Karpas-422 (cell line): ENCODE measurements at regions not wholly inside any gene's neighbourhood (a gene's known extent, or its start where the extent isn't known, plus 50 kb on each side); places are given as distances from the start of the nearest gene placed in this dataset.

Experiments
- DNase-seq: peaks from one replicate; pipeline ENCODE4 v3.0.0-alpha.2; 2015
- H2AFZ ChIP-seq: fragments of 200-600 bp; sonication (generic); 2 replicates; pipeline ENCODE4 v1.6.1; 2014; ENCODE audit warnings: antibody characterized with exemption, low read length, mixed read lengths
- H3K27ac ChIP-seq: fragments of 200-600 bp; sonication (generic); 2 replicates; pipeline ENCODE4 v1.5.1; 2014; ENCODE audit warnings: mild to moderate bottlenecking, low read length, moderate library complexity
- H3K27me3 ChIP-seq: fragments of 200-600 bp; sonication (generic); 2 replicates; pipeline ENCODE4 v1.6.1; 2014; ENCODE audit warnings: low read length, mixed read lengths
- H3K36me3 ChIP-seq: fragments of 200-600 bp; sonication (generic); 2 replicates; pipeline ENCODE4 v1.6.1; 2014; ENCODE audit warnings: low read length, mixed read lengths; ENCODE audit not compliant: insufficient read depth
- H3K4me1 ChIP-seq: fragments of 200-600 bp; sonication (generic); 2 replicates; pipeline ENCODE4 v1.6.1; 2014; ENCODE audit warnings: mild to moderate bottlenecking, low read length, mixed read lengths
- H3K4me2 ChIP-seq: fragments of 200-600 bp; sonication (generic); 2 replicates; pipeline ENCODE4 v1.6.1; 2014; ENCODE audit warnings: low read length, low read depth, mild to moderate bottlenecking; ENCODE audit not compliant: poor library complexity, severe bottlenecking
- H3K4me3 ChIP-seq: fragments of 200-600 bp; sonication (generic); 2 replicates; pipeline ENCODE4 v1.5.1; 2014; ENCODE audit warnings: mild to moderate bottlenecking, antibody characterized with exemption, low read length, mixed read lengths
- H3K79me2 ChIP-seq: fragments of 200-600 bp; sonication (generic); 2 replicates; pipeline ENCODE4 v1.6.1; 2014; ENCODE audit warnings: mild to moderate bottlenecking, low read length, mixed read lengths
- H3K9ac ChIP-seq: fragments of 200-600 bp; sonication (generic); 2 replicates; pipeline ENCODE4 v1.6.0; 2014; ENCODE audit warnings: low read length
- H3K9me2 ChIP-seq: fragments of 200-600 bp; sonication (generic), shearing (Covaris generic); replicated peaks from 2 replicates; pipeline ENCODE4 v1.6.0; 2014; ENCODE audit warnings: mild to moderate bottlenecking, low read length, moderate library complexity; ENCODE audit not compliant: insufficient read depth
- H3K9me3 ChIP-seq: fragments of 300-700, 200-600 bp; sonication (generic); 2 replicates; pipeline ENCODE4 v1.6.1; 2014; ENCODE audit warnings: low read length, mixed read lengths
- H4K20me1 ChIP-seq: fragments of 200-600 bp; sonication (generic); 2 replicates; pipeline ENCODE4 v1.6.1; 2014; ENCODE audit warnings: mild to moderate bottlenecking, antibody characterized with exemption, low read length, low read depth; ENCODE audit not compliant: insufficient read depth

GRCh38 chr6:131410785-131411184 lies 162.2 kb upstream of the ARG1 start:
- H3K9me2 ChIP-seq: no peaks in the 10 kb centered on the region
- no peak overlapping the region for H3K4me3 ChIP-seq

GRCh38 chr6:131412960-131413830 lies 159.8 kb upstream of the ARG1 start:
- Histone ChIP-seq H3K9ac (no peak overlapping the region), H3K27ac (no peak overlapping the region), H3K27me3 (no peaks in the 10 kb centered on the region), H3K36me3 (no peaks in the 10 kb centered on the region), H3K4me2 (no peak overlapping the region), H2AFZ (no peak overlapping the region), H3K4me3 (no peak overlapping the region), H3K79me2 (no peaks in the 10 kb centered on the region), H3K9me2 (no peaks in the 10 kb centered on the region), H3K9me3 (no peaks in the 10 kb centered on the region), H4K20me1 (no peaks in the 10 kb centered on the region), H3K4me1 (no peaks in the 10 kb centered on the region)
- no peak for DNase-seq

More at GRCh38 chr6:131410785-131411184, 162.2 kb upstream of the ARG1 start:
- H3K27ac ChIP-seq: no peak overlapping the region
- H3K4me1 ChIP-seq: no peaks in the 10 kb centered on the region
- no peak overlapping the region for H3K4me2 ChIP-seq
- no peak overlapping the region for H2AFZ ChIP-seq
- H3K27me3 ChIP-seq: no peaks in the 10 kb centered on the region
- no peaks in the 10 kb centered on the region for H3K79me2 ChIP-seq
- no peak for DNase-seq
- no peak overlapping the region for H3K9ac ChIP-seq
- H3K36me3 ChIP-seq: no peaks in the 10 kb centered on the region
- H4K20me1 ChIP-seq: no peaks in the 10 kb centered on the region
- H3K9me3 ChIP-seq: no peaks in the 10 kb centered on the region

GRCh38 chr6:131413831-131414191 lies 159.2 kb upstream of the ARG1 start:
- H3K27ac ChIP-seq: no peak overlapping the region

GRCh38 chr6:131414956-131415355 lies 158.1 kb upstream of the ARG1 start:
- H3K4me1 ChIP-seq: no peaks in the 10 kb centered on the region
- H3K9me3 ChIP-seq: no peaks in the 10 kb centered on the region
- no peak overlapping the region for H3K27ac ChIP-seq
- H3K4me3 ChIP-seq: no peak overlapping the region
- H3K9me2 ChIP-seq: no peaks in the 10 kb centered on the region
- no peak overlapping the region for H2AFZ ChIP-seq
- H3K79me2 ChIP-seq: no peaks in the 10 kb centered on the region
- H4K20me1 ChIP-seq: no peaks in the 10 kb centered on the region
- DNase-seq: no peak
- H3K9ac ChIP-seq: no peak overlapping the region
- H3K27me3 ChIP-seq: no peaks in the 10 kb centered on the region
- no peak overlapping the region for H3K4me2 ChIP-seq
- no peaks in the 10 kb centered on the region for H3K36me3 ChIP-seq

More at GRCh38 chr6:131413831-131414191, 159.2 kb upstream of the ARG1 start:
- no peak for DNase-seq
- no peaks in the 10 kb centered on the region for H3K9me3 ChIP-seq
- no peaks in the 10 kb centered on the region for H3K79me2 ChIP-seq
- no peaks in the 10 kb centered on the region for H3K4me1 ChIP-seq
- H3K4me3 ChIP-seq: no peak overlapping the region
- no peak overlapping the region for H3K4me2 ChIP-seq
- no peaks in the 10 kb centered on the region for H3K27me3 ChIP-seq
- no peak overlapping the region for H3K9ac ChIP-seq
- no peak overlapping the region for H2AFZ ChIP-seq
- no peaks in the 10 kb centered on the region for H3K36me3 ChIP-seq
- H3K9me2 ChIP-seq: no peaks in the 10 kb centered on the region
- no peaks in the 10 kb centered on the region for H4K20me1 ChIP-seq

GRCh38 chr6:131418441-131418840 lies 154.6 kb upstream of the ARG1 start:
- H4K20me1 ChIP-seq: no peaks in the 10 kb centered on the region
- DNase-seq: no peak
- no peak overlapping the region for H3K4me3 ChIP-seq
- no peaks in the 10 kb centered on the region for H3K36me3 ChIP-seq
- H2AFZ ChIP-seq: no peak overlapping the region
- H3K4me2 ChIP-seq: no peak overlapping the region
- no peaks in the 10 kb centered on the region for H3K9me2 ChIP-seq
- H3K27me3 ChIP-seq: no peaks in the 10 kb centered on the region
- no peak overlapping the region for H3K27ac ChIP-seq
- no peaks in the 10 kb centered on the region for H3K79me2 ChIP-seq
- H3K4me1 ChIP-seq: no peaks in the 10 kb centered on the region
- no peak overlapping the region for H3K9ac ChIP-seq
- no peaks in the 10 kb centered on the region for H3K9me3 ChIP-seq

- Histone ChIP-seq H3K9me3 (no peaks in the 10 kb centered on the region), H3K79me2 (no peaks in the 10 kb centered on the region), H4K20me1 (no peaks in the 10 kb centered on the region), H3K4me3 (no peak overlapping the region), H3K27ac (no peak overlapping the region), H3K9me2 (no peaks in the 10 kb centered on the region), H3K4me1 (no peaks in the 10 kb centered on the region), H3K36me3 (no peaks in the 10 kb centered on the region), H3K4me2 (no peak overlapping the region), H3K9ac (no peak overlapping the region), H2AFZ (no peak overlapping the region), H3K27me3 (no peaks in the 10 kb centered on the region)
- no peak for DNase-seq
Observed at GRCh38 chr6:131419702-131420101, 153.3 kb upstream of the ARG1 start.

GRCh38 chr6:131424016-131424415 lies 149.0 kb upstream of the ARG1 start:
- H3K27me3 ChIP-seq: 0 out of 2 replicates have a peak, but pooled peaks cover 2% of the 10 kb centered on the region
- H3K4me3 ChIP-seq: no peak overlapping the region
- H3K4me1 ChIP-seq: no peaks in the 10 kb centered on the region
- H3K27ac ChIP-seq: no peak overlapping the region
- H3K79me2 ChIP-seq: no peaks in the 10 kb centered on the region
- H3K9me2 ChIP-seq: no peaks in the 10 kb centered on the region
- no peak overlapping the region for H3K4me2 ChIP-seq
- no peaks in the 10 kb centered on the region for H4K20me1 ChIP-seq
- H3K36me3 ChIP-seq: no peaks in the 10 kb centered on the region
- no peak overlapping the region for H3K9ac ChIP-seq
- DNase-seq: no peak
- no peaks in the 10 kb centered on the region for H3K9me3 ChIP-seq
- no peak overlapping the region for H2AFZ ChIP-seq

GRCh38 chr6:131424475-131424874 lies 148.6 kb upstream of the ARG1 start:
- no peak for DNase-seq
- H3K79me2 ChIP-seq: no peaks in the 10 kb centered on the region
- H4K20me1 ChIP-seq: no peaks in the 10 kb centered on the region
- H3K36me3 ChIP-seq: no peaks in the 10 kb centered on the region
- no peaks in the 10 kb centered on the region for H3K9me2 ChIP-seq
- 0 out of 2 replicates have a peak, but pooled peaks cover 2% of the 10 kb centered on the region for H3K27me3 ChIP-seq
- no peaks in the 10 kb centered on the region for H3K4me1 ChIP-seq
- H3K4me2 ChIP-seq: no peak overlapping the region
- no peaks in the 10 kb centered on the region for H3K9me3 ChIP-seq
- H3K4me3 ChIP-seq: no peak overlapping the region
- H2AFZ ChIP-seq: no peak overlapping the region
- no peak overlapping the region for H3K9ac ChIP-seq
- H3K27ac ChIP-seq: no peak overlapping the region
